HG03571 (cell line): ENCODE measurements at regions not wholly inside any gene's neighbourhood (a gene's known extent, or its start where the extent isn't known, plus 50 kb on each side); places are given as distances from the start of the nearest gene placed in this dataset.
"Not testable (repeated sequence)": the region's sequence is repeated elsewhere in the genome, so short reads cannot be mapped to it uniquely, and the experiment has no call there.

Experiments
- ATAC-seq: cut with Tn5 transposase; IDR thresholded peaks from one replicate; pipeline ENCODE4 v1.9.1; 2021; ENCODE audit not compliant: unreplicated experiment

DNA sequence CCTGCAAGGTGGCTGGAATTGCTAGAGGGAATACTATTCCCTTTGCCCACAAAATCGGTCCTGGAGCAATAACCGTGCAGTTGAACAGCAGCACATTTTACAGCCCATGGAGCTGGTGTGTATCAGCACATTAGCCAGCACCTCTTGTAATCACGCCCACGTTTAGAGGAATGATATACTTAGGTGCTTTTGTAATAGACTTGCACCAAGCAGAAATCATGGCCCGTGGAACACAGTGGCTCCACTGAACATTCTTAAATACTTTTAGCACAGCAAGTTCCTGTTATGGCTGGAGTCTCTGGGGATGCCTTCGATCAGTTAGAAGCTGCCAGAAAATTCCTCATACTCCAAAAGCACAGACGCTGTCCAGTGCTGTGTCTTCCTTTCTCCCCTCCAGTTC lies 218.1 kb upstream of the FAM78B start:
- no peak for ATAC-seq

DNA sequence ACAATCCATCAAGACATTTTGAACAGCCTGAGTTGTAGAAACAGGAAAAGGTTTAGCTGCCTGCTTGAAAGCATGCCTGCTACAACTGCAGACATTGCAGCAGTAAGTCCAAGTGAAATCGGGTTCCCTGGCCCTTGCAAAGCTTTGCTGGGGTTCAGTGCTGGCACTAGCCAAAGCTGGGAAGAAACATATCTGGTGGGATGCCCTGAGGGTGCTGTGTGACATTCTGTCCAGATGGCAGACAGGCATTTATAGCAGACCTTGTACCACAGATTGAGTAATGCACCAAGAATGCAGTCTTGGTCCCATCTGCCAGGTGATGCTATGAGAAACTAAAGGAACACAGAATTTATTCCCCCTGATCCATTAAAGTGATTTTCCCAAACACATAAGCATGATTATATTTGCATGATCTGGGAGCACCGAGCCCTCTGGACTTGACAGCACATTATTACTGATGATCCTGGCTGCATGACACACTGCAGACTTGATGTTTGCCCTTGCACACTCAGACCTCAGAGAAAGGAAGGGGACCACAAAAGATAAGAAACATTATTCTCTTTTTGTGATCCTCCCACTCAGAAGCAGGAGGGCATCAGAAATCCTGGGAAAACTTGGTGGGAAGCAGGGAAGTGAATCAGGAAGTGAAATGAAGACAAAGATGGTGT lies 223.7 kb upstream of the FAM78B start:
- no peak for ATAC-seq

GRCh38 chr1:166391279-166392066 lies 224.7 kb upstream of the FAM78B start:
- ATAC-seq, result no peak

DNA sequence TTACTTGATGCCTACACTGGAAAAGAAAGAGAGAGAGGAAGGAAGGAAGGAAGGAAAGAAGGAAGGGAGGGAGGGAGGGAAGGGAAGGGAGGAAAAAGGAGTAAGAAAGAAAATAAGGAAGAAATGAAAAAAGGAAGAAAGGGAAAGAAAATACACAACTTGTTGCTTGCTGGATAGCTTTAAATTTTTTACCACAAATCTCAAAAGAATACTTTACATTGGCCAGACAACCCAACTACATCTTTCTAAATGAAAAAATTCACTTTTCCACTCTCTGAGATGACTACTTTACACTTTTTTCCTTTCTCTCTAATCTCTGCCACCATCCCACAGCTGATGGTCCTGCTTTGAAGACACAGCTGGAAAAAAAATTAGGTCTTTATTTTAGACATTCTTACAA lies 228.9 kb upstream of the FAM78B start:
- ATAC-seq, result no peak

DNA sequence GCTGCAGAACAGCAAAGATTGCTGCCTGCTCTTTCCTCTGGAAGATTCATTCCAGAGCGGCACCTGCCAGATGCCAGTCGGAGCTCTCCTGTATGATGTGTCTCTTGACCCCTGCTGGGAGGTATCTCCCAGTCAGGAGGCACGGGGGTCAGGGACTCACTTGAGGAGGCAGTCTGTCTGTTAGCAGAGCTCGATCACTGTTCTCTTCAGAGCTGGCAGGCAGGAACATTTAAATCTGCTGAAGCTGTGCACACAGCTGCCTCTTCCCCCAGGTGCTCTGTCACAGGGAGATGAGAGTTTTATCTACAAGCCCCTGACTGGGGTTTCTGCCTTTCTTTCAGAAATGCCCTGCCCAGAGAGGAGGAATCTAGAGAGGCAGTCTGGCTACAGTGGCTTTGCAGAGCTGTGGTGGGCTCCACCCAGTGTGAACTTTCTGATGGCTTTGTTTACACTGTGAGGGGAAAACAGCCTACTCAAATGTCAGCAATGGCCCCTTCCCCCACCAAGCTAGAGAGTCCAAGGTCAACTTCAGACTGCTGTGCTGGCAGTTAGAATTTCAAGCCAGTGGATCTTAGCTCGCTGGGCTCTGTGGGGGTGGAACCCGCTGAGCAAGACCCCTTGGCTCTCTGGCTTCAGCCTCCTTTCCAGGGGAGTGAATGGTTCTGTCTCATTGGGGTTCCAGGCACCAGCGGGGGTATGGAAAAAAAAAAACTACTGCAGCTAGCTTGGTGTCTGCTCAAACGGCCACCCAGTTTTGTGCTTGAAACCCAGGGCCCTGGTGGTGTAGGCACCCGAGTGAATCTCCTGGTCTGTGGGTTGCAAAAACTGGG lies 242.7 kb upstream of the FAM78B start:
- not testable (repeated sequence) for ATAC-seq

DNA sequence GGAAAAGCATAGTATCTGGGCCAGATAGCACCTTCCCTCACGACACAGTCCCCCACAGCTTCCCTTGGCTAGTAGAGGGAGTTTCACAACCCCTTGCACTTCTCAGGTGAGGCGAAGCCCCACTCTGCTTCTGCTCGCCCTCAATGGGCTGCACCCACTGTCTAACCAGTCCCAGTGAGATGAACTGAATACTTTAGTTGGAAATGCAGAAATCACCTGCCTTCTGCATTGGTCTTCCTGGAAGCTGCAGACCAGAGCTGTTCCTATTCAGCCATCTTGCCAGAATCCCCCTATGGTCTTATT lies 243.2 kb upstream of the FAM78B start:
- ATAC-seq, result no peak

- ATAC-seq, result not testable (repeated sequence)
These were observed 250.0 kb upstream of the FAM78B start for GRCh38 chr1:166416831-166417230.

GRCh38 chr1:166418344-166418933 lies 251.6 kb upstream of the FAM78B start:
- no peak for ATAC-seq

- ATAC-seq, result not testable (repeated sequence)
These were observed 255.8 kb upstream of the FAM78B start for GRCh38 chr1:166422586-166422985.

- ATAC-seq, result no peak
These were observed 265.9 kb upstream of the FAM78B start for GRCh38 chr1:166432655-166433054.

GRCh38 chr1:166433404-166434304 lies 266.9 kb upstream of the FAM78B start:
- ATAC-seq, result not testable (repeated sequence)

- ATAC-seq, result no peak
These were observed 290.9 kb upstream of the FAM78B start for GRCh38 chr1:166457700-166458099.

GRCh38 chr1:166464333-166464732 lies 297.5 kb upstream of the FAM78B start:
- ATAC-seq, result no peak

DNA sequence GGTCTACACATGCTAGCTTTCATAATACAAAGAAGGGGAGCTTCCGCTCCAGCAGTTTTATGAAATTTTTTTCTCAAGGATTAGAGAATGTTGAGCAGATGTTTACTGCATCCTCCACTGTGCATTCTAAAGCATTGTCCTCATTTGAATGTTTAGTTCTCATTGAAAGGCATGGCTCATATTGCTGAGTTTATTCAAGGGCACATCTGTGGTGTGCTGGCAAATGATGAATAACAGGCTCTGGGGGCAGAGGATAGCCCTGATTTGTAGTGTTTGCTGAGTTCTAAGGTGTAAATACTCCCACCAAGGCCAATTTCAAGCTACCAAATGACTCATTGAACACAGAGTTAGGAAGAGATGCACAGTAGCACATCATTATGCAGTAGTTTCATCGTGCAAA lies 303.2 kb upstream of the FAM78B start:
- no peak for ATAC-seq

DNA sequence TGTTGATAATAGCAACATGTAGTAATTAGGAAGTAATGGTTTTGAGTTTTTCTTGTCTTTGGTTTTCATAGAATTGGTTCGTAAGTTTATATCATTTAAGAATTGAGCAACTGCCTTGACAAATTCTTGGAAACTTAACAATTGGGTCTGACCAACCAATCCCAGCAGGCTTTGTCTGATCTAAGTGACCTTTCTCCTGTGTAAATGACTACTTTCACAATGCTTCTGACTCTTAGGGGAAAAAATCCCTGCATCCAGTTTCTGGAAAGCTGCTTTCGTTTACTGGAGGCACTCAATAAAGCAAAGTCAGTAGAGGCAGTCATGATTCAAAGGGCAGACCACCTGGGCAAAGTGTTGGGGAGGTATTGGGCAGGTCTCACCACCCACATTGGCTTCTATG lies 303.6 kb upstream of the FAM78B start:
- ATAC-seq, result no peak

- ATAC-seq, result no peak
These were observed 304.6 kb upstream of the FAM78B start for GRCh38 chr1:166471359-166471758.

GRCh38 chr1:166479052-166479631 lies 312.3 kb upstream of the FAM78B start:
- peak; percentile 67 for ATAC-seq

DNA sequence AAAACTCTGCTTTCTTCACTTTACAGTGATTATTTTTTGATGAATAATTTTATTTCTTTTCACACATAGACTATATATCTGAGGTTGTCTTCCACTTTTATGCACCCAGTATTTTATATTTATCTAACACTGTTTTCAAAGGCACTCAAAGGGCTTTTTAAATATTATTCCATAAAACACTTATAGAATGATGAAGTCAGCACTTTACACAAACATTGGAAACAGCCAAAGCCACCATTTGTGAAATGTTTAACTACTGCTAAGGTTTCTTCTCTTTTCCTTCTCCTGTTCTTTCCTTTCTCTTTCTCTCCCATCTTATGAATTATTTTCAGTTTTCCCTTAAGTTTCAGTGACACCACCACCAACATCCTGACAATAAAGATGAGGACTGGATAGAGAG lies 317.7 kb upstream of the FAM78B start:
- ATAC-seq, result no peak

- ATAC-seq, result no peak
These were observed 318.1 kb upstream of the FAM78B start for GRCh38 chr1:166484871-166485270.

- no peak for ATAC-seq
These were observed 318.8 kb upstream of the FAM78B start for GRCh38 chr1:166485620-166486019.
